ENCODE measurements at regions not wholly inside any gene's neighbourhood (a gene's known extent, or its start where the extent isn't known, plus 50 kb on each side); places are given as distances from the start of the nearest gene placed in this dataset.
A peak's percentile ranks its signal among the peaks of the same experiment; 100 is the strongest.

DNA sequence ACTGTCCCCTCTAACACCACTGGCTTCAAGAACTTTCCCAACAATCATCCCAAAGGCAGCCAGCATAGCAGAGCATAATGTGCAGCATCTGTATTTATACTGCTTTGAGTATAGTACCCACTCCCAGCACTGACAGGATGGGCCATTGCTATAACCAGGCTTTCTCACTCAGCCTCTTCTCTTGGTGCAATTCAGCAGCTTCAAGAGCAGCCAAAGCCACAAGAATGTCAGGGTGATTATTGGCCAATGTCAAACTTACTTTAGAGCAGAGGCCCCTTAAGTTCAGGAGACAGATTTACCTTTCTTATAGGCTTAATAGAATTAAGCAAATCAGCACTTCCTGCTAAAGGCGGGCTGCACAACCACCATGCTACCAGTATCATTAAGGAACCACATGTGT lies 232.4 kb upstream of the RSPO3 start:
- Histone ChIP-seq H3K4me3 (ENCODE audit: low read length) (no peak overlapping the region), H3F3A (ENCODE audit: insufficient read depth, low read length) (no peaks in the 10 kb centered on the region), H3K9ac (ENCODE audit: low read length) (no peak overlapping the region), H4K20me1 (ENCODE audit: insufficient read depth, low read length) (no peaks in the 10 kb centered on the region), H3K27me3 (replicated peaks; ENCODE audit: insufficient read depth, low read length) (no peaks in the 10 kb centered on the region), H3K36me3 (replicated peaks; ENCODE audit: insufficient read depth, low read length) (no peaks in the 10 kb centered on the region), H3K4me1 (ENCODE audit: low read length) (no peaks in the 10 kb centered on the region), H3K9me2 (replicated peaks; ENCODE audit: insufficient read depth, low read length) (no peaks in the 10 kb centered on the region), H3K4me2 (ENCODE audit: low read depth, low read length) (no peak overlapping the region), H3K79me2 (ENCODE audit: low read length) (no peaks in the 10 kb centered on the region), H2AFZ (ENCODE audit: low read length) (no peak overlapping the region), H3K9me3 (replicated peaks; ENCODE audit: insufficient read depth, low read length) (no peaks in the 10 kb centered on the region), H3K27ac (ENCODE audit: low read length) (no peak overlapping the region)
- DNase-seq, result peak; percentile 10
- TF ChIP-seq EZH2phosphoT487 (IDR thresholded peaks at IDR 0.05; ENCODE audit: low read length), result no peak
- TF ChIP-seq, protein P1, sequence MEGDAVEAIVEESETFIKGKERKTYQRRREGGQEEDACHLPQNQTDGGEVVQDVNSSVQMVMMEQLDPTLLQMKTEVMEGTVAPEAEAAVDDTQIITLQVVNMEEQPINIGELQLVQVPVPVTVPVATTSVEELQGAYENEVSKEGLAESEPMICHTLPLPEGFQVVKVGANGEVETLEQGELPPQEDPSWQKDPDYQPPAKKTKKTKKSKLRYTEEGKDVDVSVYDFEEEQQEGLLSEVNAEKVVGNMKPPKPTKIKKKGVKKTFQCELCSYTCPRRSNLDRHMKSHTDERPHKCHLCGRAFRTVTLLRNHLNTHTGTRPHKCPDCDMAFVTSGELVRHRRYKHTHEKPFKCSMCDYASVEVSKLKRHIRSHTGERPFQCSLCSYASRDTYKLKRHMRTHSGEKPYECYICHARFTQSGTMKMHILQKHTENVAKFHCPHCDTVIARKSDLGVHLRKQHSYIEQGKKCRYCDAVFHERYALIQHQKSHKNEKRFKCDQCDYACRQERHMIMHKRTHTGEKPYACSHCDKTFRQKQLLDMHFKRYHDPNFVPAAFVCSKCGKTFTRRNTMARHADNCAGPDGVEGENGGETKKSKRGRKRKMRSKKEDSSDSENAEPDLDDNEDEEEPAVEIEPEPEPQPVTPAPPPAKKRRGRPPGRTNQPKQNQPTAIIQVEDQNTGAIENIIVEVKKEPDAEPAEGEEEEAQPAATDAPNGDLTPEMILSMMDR (IDR thresholded peaks at IDR 0.05; ENCODE audit: low read length), result no peak
- TF ChIP-seq EZH2 (optimal IDR thresholded peaks at IDR 0.05; ENCODE audit: low read depth, low read length), result no peak

DNA sequence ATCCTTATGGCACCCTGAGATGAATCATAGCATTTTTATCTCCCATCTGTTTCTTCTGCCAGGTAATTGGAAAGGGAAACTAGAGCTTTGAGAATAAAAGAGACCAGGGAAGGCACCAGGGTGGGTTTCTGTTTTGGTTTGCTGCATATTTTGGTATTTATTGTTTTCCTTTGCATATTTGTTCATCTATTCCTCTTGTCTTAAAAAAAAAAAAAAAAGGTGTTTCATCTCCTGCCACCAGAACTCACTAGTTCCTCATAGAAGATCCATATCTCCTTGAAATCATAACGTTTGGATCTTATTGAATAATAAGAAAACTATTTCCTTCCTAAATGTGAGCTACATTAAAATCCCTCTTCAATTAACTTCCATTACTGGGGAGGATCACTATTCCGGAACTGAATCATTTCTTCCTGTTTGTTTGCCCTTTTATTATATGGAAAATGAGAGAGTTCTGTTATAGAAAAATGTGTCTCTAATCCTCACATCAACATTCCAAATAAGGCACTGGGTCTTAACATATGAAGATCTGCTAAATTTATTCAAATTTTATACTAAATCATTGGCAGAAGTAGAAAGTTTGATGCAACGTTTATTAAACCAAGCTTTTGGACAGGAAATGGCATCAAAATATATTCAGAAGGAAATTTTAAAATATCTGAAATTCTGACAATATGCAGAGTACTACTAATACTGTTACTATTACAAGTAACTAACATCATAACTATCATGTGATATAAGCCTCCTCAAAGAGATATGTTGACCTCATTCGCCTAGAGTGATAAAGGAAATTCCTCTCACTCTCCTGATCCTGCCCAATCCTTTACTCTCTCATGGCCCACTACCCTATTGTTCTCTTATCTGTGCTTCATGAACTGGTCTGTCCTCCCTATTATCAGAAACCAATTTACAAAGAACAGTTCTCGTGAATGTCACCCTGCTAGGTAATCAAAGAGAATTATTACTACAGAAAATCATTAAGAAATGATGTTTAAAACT lies 229.4 kb upstream of the RSPO3 start:
- no peak overlapping the region for H2AFZ ChIP-seq (ENCODE audit: low read length)
- H3K27ac ChIP-seq (ENCODE audit: low read length), result no peak overlapping the region
- no peaks in the 10 kb centered on the region for H3K79me2 ChIP-seq (ENCODE audit: low read length)
- H3K9ac ChIP-seq (ENCODE audit: low read length), result no peak overlapping the region
- no peaks in the 10 kb centered on the region for H3K9me2 ChIP-seq (replicated peaks; ENCODE audit: insufficient read depth, low read length)
- no peak for DNase-seq
- no peaks in the 10 kb centered on the region for H4K20me1 ChIP-seq (ENCODE audit: insufficient read depth, low read length)
- no peak overlapping the region for H3K4me2 ChIP-seq (ENCODE audit: low read depth, low read length)
- H3K36me3 ChIP-seq (replicated peaks; ENCODE audit: insufficient read depth, low read length), result no peaks in the 10 kb centered on the region
- TF ChIP-seq, protein P1 (IDR thresholded peaks at IDR 0.05; ENCODE audit: low read length), result no peak
- no peak for TF ChIP-seq EZH2 (optimal IDR thresholded peaks at IDR 0.05; ENCODE audit: low read depth, low read length)
- no peak for TF ChIP-seq EZH2phosphoT487 (IDR thresholded peaks at IDR 0.05; ENCODE audit: low read length)
- H3K9me3 ChIP-seq (replicated peaks; ENCODE audit: insufficient read depth, low read length), result no peaks in the 10 kb centered on the region
- H3K4me3 ChIP-seq (ENCODE audit: low read length), result no peak overlapping the region
- no peaks in the 10 kb centered on the region for H3K27me3 ChIP-seq (replicated peaks; ENCODE audit: insufficient read depth, low read length)
- no peaks in the 10 kb centered on the region for H3F3A ChIP-seq (ENCODE audit: insufficient read depth, low read length)
- no peaks in the 10 kb centered on the region for H3K4me1 ChIP-seq (ENCODE audit: low read length)

DNA sequence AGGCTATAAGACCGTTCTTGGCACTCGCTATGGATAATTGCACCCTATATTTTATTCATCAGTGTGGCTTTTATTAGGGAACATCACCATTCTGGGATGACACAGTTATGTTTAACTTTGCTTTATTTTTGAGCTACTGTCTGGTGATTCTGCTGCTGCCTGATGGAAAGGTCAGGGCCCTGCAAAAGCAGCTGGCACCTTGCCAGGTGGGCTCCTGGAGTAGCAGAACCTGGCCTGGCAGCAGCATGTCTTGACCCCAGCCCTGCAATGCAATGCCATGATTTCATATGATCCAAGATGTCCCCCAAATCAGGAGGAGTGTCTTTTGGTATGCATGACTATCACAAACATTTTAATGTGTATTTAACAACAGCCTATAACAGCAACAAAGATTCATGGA lies 228.4 kb upstream of the RSPO3 start:
- no peak for DNase-seq
- no peaks in the 10 kb centered on the region for H3K9me2 ChIP-seq (replicated peaks; ENCODE audit: insufficient read depth, low read length)
- no peak overlapping the region for H2AFZ ChIP-seq (ENCODE audit: low read length)
- H3K9me3 ChIP-seq (replicated peaks; ENCODE audit: insufficient read depth, low read length), result no peaks in the 10 kb centered on the region
- H3K9ac ChIP-seq (ENCODE audit: low read length), result no peak overlapping the region
- no peaks in the 10 kb centered on the region for H3K4me1 ChIP-seq (ENCODE audit: low read length)
- no peaks in the 10 kb centered on the region for H3K79me2 ChIP-seq (ENCODE audit: low read length)
- H3K27ac ChIP-seq (ENCODE audit: low read length), result no peak overlapping the region
- no peaks in the 10 kb centered on the region for H4K20me1 ChIP-seq (ENCODE audit: insufficient read depth, low read length)
- TF ChIP-seq, protein P1 (IDR thresholded peaks at IDR 0.05; ENCODE audit: low read length), result no peak
- TF ChIP-seq EZH2phosphoT487 (IDR thresholded peaks at IDR 0.05; ENCODE audit: low read length) (no peak), EZH2 (optimal IDR thresholded peaks at IDR 0.05; ENCODE audit: low read depth, low read length) (no peak)
- no peaks in the 10 kb centered on the region for H3K36me3 ChIP-seq (replicated peaks; ENCODE audit: insufficient read depth, low read length)
- H3K4me2 ChIP-seq (ENCODE audit: low read depth, low read length), result no peak overlapping the region
- H3F3A ChIP-seq (ENCODE audit: insufficient read depth, low read length), result no peaks in the 10 kb centered on the region
- H3K27me3 ChIP-seq (replicated peaks; ENCODE audit: insufficient read depth, low read length), result no peaks in the 10 kb centered on the region
- no peak overlapping the region for H3K4me3 ChIP-seq (ENCODE audit: low read length)
